ENCODE measurements at regions not wholly inside any gene's neighbourhood (a gene's known extent, or its start where the extent isn't known, plus 50 kb on each side); places are given as distances from the start of the nearest gene placed in this dataset.
"Not testable (repeated sequence)": the region's sequence is repeated elsewhere in the genome, so short reads cannot be mapped to it uniquely, and the experiment has no call there.

DNA sequence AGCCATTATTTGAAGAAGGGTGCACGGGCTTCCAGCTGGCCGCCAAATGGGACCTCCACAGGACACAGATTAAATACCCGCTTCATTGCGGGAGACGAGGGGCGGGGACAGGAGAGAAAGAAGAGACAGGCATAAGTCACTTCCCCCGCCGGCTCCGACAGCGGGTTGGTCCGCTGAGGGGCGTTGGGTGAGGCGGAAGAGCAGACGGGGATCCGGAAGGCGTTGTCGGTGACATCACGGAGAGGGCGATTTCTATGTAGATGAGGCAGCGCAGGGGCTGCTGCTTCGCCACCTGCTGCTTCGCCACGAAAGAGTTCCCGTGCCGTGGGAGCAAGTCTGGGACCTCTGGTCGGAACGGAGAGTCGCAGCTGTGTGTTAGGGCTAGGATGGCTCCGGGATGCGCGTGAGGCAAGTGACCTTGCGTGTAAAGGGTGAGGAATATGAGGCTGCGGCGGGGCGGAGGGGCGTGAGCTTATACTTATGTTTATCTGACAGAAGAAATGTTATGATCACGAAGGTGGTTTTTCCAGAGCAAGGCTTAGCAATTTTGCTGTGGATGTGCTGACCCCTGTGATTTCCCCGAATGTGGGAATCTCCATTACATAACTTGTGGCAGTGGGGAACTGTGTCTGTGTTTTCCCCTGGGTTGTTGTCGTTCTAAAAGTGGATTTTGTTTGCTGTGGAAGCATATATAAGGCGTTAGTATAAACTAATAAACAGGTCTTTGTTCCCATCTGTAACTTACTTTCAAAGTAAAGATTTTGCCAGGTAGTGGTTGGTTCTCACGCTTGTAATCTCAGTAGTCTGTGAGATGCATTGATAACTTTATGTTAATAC, 52.9 kb downstream of the PPIAL4C start:
- Histone ChIP-seq H3K4me2 (ENCODE audit: insufficient read depth in 1 of 2, low read depth in 2 of 2, low read length in 2 of 2) (peak overlapping the region; percentile 68 to 92), H4K5ac (ENCODE audit: insufficient read length, low read depth, low read length) (peak overlapping the region; percentile 99), H3K4me3 (ENCODE audit: extremely low read depth in 1 of 4, insufficient read depth in 2 of 4, low read depth in 3 of 4, low read length in 4 of 4) (peak overlapping the region; percentile 4 to 55 (median 44); a peak in 7 of 8 replicates), H3K27ac (ENCODE audit: low read depth, low read length) (peak overlapping the region; percentile 99), H3K9ac (replicated peaks in 1 of 4; ENCODE audit: extremely low read depth in 1 of 4, low read depth in 3 of 4, low read length in 3 of 4) (peak overlapping the region in 3 of 4 experiments; percentile 80 to 96 (median 96); a peak in 6 of 7 replicates), H4K8ac (ENCODE audit: extremely low read depth, insufficient read depth, low read length) (peak overlapping the region; percentile 98; the same call in 1 of the 2 replicates), H3K18ac (ENCODE audit: extremely low read depth, low read length) (peak overlapping the region; percentile 99), H2BK20ac (ENCODE audit: low read length) (peak overlapping the region; percentile 96; the same call in 1 of the 2 replicates), H2BK5ac (ENCODE audit: low read depth, low read length) (peak overlapping the region; percentile 100), H2AK5ac (ENCODE audit: low read depth, low read length) (peak overlapping the region; percentile 93; the same call in 1 of the 2 replicates), H2BK12ac (ENCODE audit: low read depth, low read length) (peak overlapping the region; percentile 87; the same call in 1 of the 2 replicates)
- CTCF ChIA-PET (ENCODE audit: partially characterized antibody); H3K14ac ChIP-seq (ENCODE audit: insufficient read length); H3K4me1 ChIP-seq (replicated peaks in 1 of 4; ENCODE audit: control insufficient read depth in 3 of 4, insufficient read depth in 4 of 4, low read length in 3 of 4); H2AFZ ChIP-seq (ENCODE audit: low read length); H3K23me2 ChIP-seq (ENCODE audit: low read depth, low read length); H2BK15ac ChIP-seq (ENCODE audit: low read length); H3K79me2 ChIP-seq (ENCODE audit: control insufficient read depth in 1 of 2, insufficient read depth in 2 of 2, low read length in 2 of 2); H4K20me1 ChIP-seq (replicated peaks in 1 of 2; ENCODE audit: control insufficient read depth in 1 of 2, insufficient read depth in 2 of 2, low read length in 2 of 2); H3K79me1 ChIP-seq (ENCODE audit: low read depth, low read length); H3K36me3 ChIP-seq (ENCODE audit: control insufficient read depth in 2 of 4, insufficient read depth in 4 of 4, low read length in 3 of 4); H4K91ac ChIP-seq (replicated peaks; ENCODE audit: insufficient read length, low read length); H3K23ac ChIP-seq (ENCODE audit: insufficient read length); H2BK120ac ChIP-seq (replicated peaks; ENCODE audit: low read depth, low read length); FAIRE-seq; H3K56ac ChIP-seq (replicated peaks; ENCODE audit: insufficient read length, low read depth, low read length); H3K9me3 ChIP-seq (ENCODE audit: insufficient read depth in 2 of 2, low read depth in 1 of 2, low read length in 1 of 2); H3K27me3 ChIP-seq (replicated peaks in 1 of 4; ENCODE audit: control insufficient read depth in 3 of 4, extremely low read depth in 1 of 4, insufficient read depth in 3 of 4, low read length in 3 of 4); H3K4ac ChIP-seq (replicated peaks; ENCODE audit: insufficient read length, low read depth, low read length): not testable (repeated sequence)
- POLR2A ChIA-PET (ENCODE audit: partially characterized antibody), result interaction anchor here (1.4 kb wide), 1 partner anchor 251 kb away, joined by 3 read pairs; a partner anchor contains a TSS
- DNase-seq (ENCODE audit: low read depth in 1 of 2, low spot score in 2 of 2), result peak; percentile 80 to 90
- 2% methylated on average over 32 of the region's 41 CpGs; no CpG with 5 or more reads in 1 of the 2 experiments for WGBS, 2 experiments (ENCODE audit: extremely low coverage in 1 of 2, insufficient coverage in 1 of 2, insufficient read length in 1 of 2, insufficient replicate concordance in 2 of 2, low coverage in 1 of 2, low lambda C conversion rate in 2 of 2, missing lambda C conversion rate in 1 of 2)
- TF ChIP-seq TAF7 (optimal IDR thresholded peaks at IDR 0.05; ENCODE audit: borderline replicate concordance, low read depth, low read length), result peak; percentile 97
- peak; percentile 76; the same call in 1 of the 2 replicates for TF ChIP-seq SP1 (IDR thresholded peaks at IDR 0.05; ENCODE audit: low read depth, low read length)
- peak; percentile 73 for TF ChIP-seq CREB1 (IDR thresholded peaks at IDR 0.05)
- TF ChIP-seq, protein P1, sequence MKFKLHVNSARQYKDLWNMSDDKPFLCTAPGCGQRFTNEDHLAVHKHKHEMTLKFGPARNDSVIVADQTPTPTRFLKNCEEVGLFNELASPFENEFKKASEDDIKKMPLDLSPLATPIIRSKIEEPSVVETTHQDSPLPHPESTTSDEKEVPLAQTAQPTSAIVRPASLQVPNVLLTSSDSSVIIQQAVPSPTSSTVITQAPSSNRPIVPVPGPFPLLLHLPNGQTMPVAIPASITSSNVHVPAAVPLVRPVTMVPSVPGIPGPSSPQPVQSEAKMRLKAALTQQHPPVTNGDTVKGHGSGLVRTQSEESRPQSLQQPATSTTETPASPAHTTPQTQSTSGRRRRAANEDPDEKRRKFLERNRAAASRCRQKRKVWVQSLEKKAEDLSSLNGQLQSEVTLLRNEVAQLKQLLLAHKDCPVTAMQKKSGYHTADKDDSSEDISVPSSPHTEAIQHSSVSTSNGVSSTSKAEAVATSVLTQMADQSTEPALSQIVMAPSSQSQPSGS (IDR thresholded peaks at IDR 0.05; ENCODE audit: low read length), result peak; percentile 91
- peak; percentile 98 to 99 for TF ChIP-seq POLR2A (IDR thresholded peaks at IDR 0.05; ENCODE audit: control extremely low read depth in 1 of 2, low read depth in 2 of 2, low read length in 2 of 2)
- peak in 1 of 2 experiments; percentile 99; a peak in 1 of 4 replicates for TF ChIP-seq HDAC2 (IDR thresholded peaks at IDR 0.05; ENCODE audit: borderline replicate concordance in 1 of 2, low read depth in 2 of 2, low read length in 2 of 2)
- peak; percentile 100 for TF ChIP-seq POLR2AphosphoS5 (IDR thresholded peaks at IDR 0.05; ENCODE audit: low read depth, low read length)
- peak; percentile 97 for TF ChIP-seq TBP (IDR thresholded peaks at IDR 0.05; ENCODE audit: low read depth, low read length)
- peak; percentile 47 for TF ChIP-seq EGR1 (IDR thresholded peaks at IDR 0.05; ENCODE audit: borderline replicate concordance, low read depth, low read length)
- TF ChIP-seq BCL11A (IDR thresholded peaks at IDR 0.05; ENCODE audit: low read depth in 2 of 2, low read length in 2 of 2), result peak in 1 of 2 experiments; percentile 40
- peak; percentile 37; the same call in 1 of the 2 replicates for TF ChIP-seq SP4 (IDR thresholded peaks at IDR 0.05; ENCODE audit: low read length)
